ENCODE measurements at regions not wholly inside any gene's neighbourhood (a gene's known extent, or its start where the extent isn't known, plus 50 kb on each side); places are given as distances from the start of the nearest gene placed in this dataset.
"Not testable (repeated sequence)": the region's sequence is repeated elsewhere in the genome, so short reads cannot be mapped to it uniquely, and the experiment has no call there.

GRCh38 chr7:65809259-65809981, 63.5 kb upstream of the VKORC1L1 start:
- no peak for DNase-seq

- no peak for DNase-seq
Measured at GRCh38 chr7:65809982-65810288, 62.9 kb upstream of the VKORC1L1 start.

- DNase-seq, result no peak
Measured at GRCh38 chr7:65812281-65812680, 60.6 kb upstream of the VKORC1L1 start.

GRCh38 chr7:65814556-65815167, 58.2 kb upstream of the VKORC1L1 start:
- not testable (repeated sequence) for DNase-seq

- no peak for DNase-seq
Measured at GRCh38 chr7:65820287-65820950, 52.5 kb upstream of the VKORC1L1 start.

All from NCI-H1930 (cell line).